HepG2 (cell line): ENCODE measurements at regions not wholly inside any gene's neighbourhood (a gene's known extent, or its start where the extent isn't known, plus 50 kb on each side); places are given as distances from the start of the nearest gene placed in this dataset.

Experiments used
- ATAC-seq: fragments of 200-7000 bp; cut with Tn5 transposase; 3 replicates; pipeline ENCODE4 v1.9.1; 2020; ENCODE audit warnings: mild to moderate bottlenecking, moderate library complexity
- BruUV-seq: library from RNA; stranded (reverse); fragments of 400-500 nt; replicated peaks from 2 replicates; lab custom pipeline; 2021; lab: Mats Ljungman, UMichigan
- CTCF ChIA-PET: fragments of 300-600 bp; formaldehyde crosslinking; extraction: SDS; loops from one replicate; lab custom pipeline; 2021; ENCODE audit warnings: low total read pairs, inconsistent platforms, low intra/inter-chr PET ratio; lab: Yijun Ruan, JAX
- POLR2A ChIA-PET: fragments of 350-600 bp; sonication (Branson Sonifier 250); formaldehyde crosslinking; loops from one replicate; lab custom pipeline; 2020; ENCODE audit warnings: antibody characterized with exemption, inconsistent platforms; lab: Yijun Ruan, JAX
- DNase-seq: peaks from one replicate; pipeline ENCODE4 v3.0.0-alpha.2; 2015; ENCODE audit warnings: low spot score
- FAIRE-seq: peaks from 3 replicates; lab custom pipeline; 2011; peaks lifted over from hg19 to GRCh38; lab: Jason Lieb, UNC
- H2AFZ ChIP-seq: one replicate; pipeline ENCODE4 v1.6.1; 2011; ENCODE audit warnings: low read length, inconsistent platforms
- H3K27ac ChIP-seq: fragments of 300-600 bp; 3 replicates; pipeline ENCODE4 v1.8.0; 2011; ENCODE audit warnings: mixed run types, mild to moderate bottlenecking, mixed read lengths, low read length, inconsistent platforms; ENCODE audit not compliant: insufficient read depth; ENCODE audit errors: extremely low read length
- H3K27me3 ChIP-seq, 2 experiments: fragments of 200-600 bp in 1 of 2; 2 replicates in 1 of 2; 3 replicates in 1 of 2; pipeline versions ENCODE4 v1.6.0 to v1.8.0; 2011; ENCODE audit warnings: low read length in 2 of 2, mild to moderate bottlenecking in 2 of 2, moderate library complexity in 2 of 2, inconsistent platforms in 1 of 2; ENCODE audit not compliant: insufficient read depth in 2 of 2, control insufficient read depth in 1 of 2
- H3K36me3 ChIP-seq, 2 experiments: fragments of 200-600 bp in 1 of 2; replicated peaks in 1 of 2; 2 replicates in 1 of 2; 3 replicates in 1 of 2; pipeline versions ENCODE4 v1.5.1 to v1.8.0; 2011; ENCODE audit warnings: low read length in 2 of 2, inconsistent platforms in 1 of 2; ENCODE audit not compliant: insufficient read depth in 2 of 2, control insufficient read depth in 1 of 2
- H3K4me1 ChIP-seq: 2 replicates; pipeline ENCODE4 v1.5.1; 2012; ENCODE audit warnings: low read length, inconsistent platforms; ENCODE audit not compliant: insufficient read depth
- H3K4me2 ChIP-seq: 2 replicates; pipeline ENCODE4 v1.6.0; 2011; ENCODE audit warnings: low read depth, low read length, inconsistent platforms
- H3K4me3 ChIP-seq, 3 experiments: fragments of 200-600 bp in 1 of 3; sonication (generic), shearing (Covaris generic) in 1 of 3; replicated peaks in 1 of 3; 2 replicates each; pipeline ENCODE4 v1.5.1; 2011 to 2016; ENCODE audit warnings: low read length in 3 of 3, inconsistent platforms in 2 of 3, low read depth in 2 of 3, mild to moderate bottlenecking in 2 of 3, control low read depth in 1 of 3, mixed read lengths in 1 of 3; ENCODE audit not compliant: insufficient read depth in 1 of 3
- H3K79me2 ChIP-seq: one replicate; pipeline ENCODE4 v1.6.1; 2011; ENCODE audit warnings: low read length, inconsistent platforms; ENCODE audit not compliant: insufficient read depth
- H3K9ac ChIP-seq: 2 replicates; pipeline ENCODE4 v1.6.0; 2011; ENCODE audit warnings: mild to moderate bottlenecking, low read depth, low read length, inconsistent platforms; ENCODE audit not compliant: insufficient read depth
- H3K9me3 ChIP-seq: 2 replicates; pipeline ENCODE4 v1.5.1; 2012; ENCODE audit warnings: mild to moderate bottlenecking, low read length
- H4K20me1 ChIP-seq: 2 replicates; pipeline ENCODE4 v1.6.0; 2011; ENCODE audit warnings: inconsistent platforms, mild to moderate bottlenecking, low read length, moderate library complexity; ENCODE audit not compliant: insufficient read depth
- AKAP8 ChIP-seq: sonication (generic); formaldehyde crosslinking; IDR thresholded peaks from 2 replicates; pipeline ENCODE4 v1.5.1; 2020; ENCODE audit warnings: mild to moderate bottlenecking, missing genetic modification reagents
- HES4 ChIP-seq: sonication (generic); formaldehyde crosslinking; IDR thresholded peaks from 2 replicates; pipeline ENCODE4 v1.9.0; 2021; ENCODE audit warnings: mild to moderate bottlenecking, missing genetic modification reagents, borderline replicate concordance
- MTF2 ChIP-seq: sonication (generic); formaldehyde crosslinking; IDR thresholded peaks from 2 replicates; pipeline ENCODE4 v1.5.0; 2020; ENCODE audit warnings: missing genetic modification reagents, borderline replicate concordance
- NR2C2 ChIP-seq: sonication (generic); formaldehyde crosslinking; IDR thresholded peaks from 2 replicates; pipeline ENCODE4 v1.4.0; 2020; ENCODE audit warnings: missing genetic modification reagents, mild to moderate bottlenecking, moderate library complexity, borderline replicate concordance
- NR3C1 ChIP-seq: sonication (generic); formaldehyde crosslinking; IDR thresholded peaks from 2 replicates; pipeline ENCODE4 v1.4.0; 2020; ENCODE audit warnings: missing genetic modification reagents
- PREB ChIP-seq: sonication (generic); formaldehyde crosslinking; IDR thresholded peaks from 2 replicates; pipeline ENCODE4 v1.4.0; 2020; ENCODE audit warnings: missing genetic modification reagents
- SIX4 ChIP-seq: sonication (generic); formaldehyde crosslinking; IDR thresholded peaks from 2 replicates; pipeline ENCODE4 v1.4.0; 2020; ENCODE audit warnings: missing genetic modification reagents
- SNAPC5 ChIP-seq: sonication (generic); formaldehyde crosslinking; IDR thresholded peaks from 2 replicates; pipeline ENCODE4 v1.8.1; 2023; ENCODE audit warnings: mild to moderate bottlenecking, missing genetic modification reagents, borderline replicate concordance
- SNRNP70 ChIP-seq: fragments of 200-400 bp; formaldehyde crosslinking; IDR thresholded peaks from 2 replicates; pipeline ENCODE4 v1.6.1; 2017; ENCODE audit warnings: mild to moderate bottlenecking, low read depth, low read length, moderate library complexity
- THAP11 ChIP-seq: IDR thresholded peaks from 2 replicates; pipeline ENCODE4 v1.6.1; 2016; ENCODE audit warnings: missing biosample characterization, missing genetic modification reagents
- ZFP36 ChIP-seq: fragments of 150-350 bp; IDR thresholded peaks from 2 replicates; pipeline ENCODE4 v1.6.1; 2018; ENCODE audit warnings: borderline replicate concordance, low read length, low read depth; ENCODE audit not compliant: partially characterized antibody
- ZSCAN9 ChIP-seq: IDR thresholded peaks from 2 replicates; pipeline ENCODE4 v1.6.1; 2016; ENCODE audit warnings: borderline replicate concordance
- WGBS: methylation state at CpG from one replicate; pipeline ENCODE4 v1.1.6; 2017; ENCODE audit warnings: low lambda C conversion rate; 5-methylcytosine and 5-hydroxymethylcytosine counted together
- in situ Hi-C: cut with HindIII; loops from 2 replicates; pipeline ENCODE4 v1.10.0; 2017; ENCODE audit warnings: low pct_unique_long_range_greater_than_20kb; ENCODE audit not compliant: extremely low pct_ligation_motif_present
- intact Hi-C: fragments of 100-400 bp; cut with micrococcal nuclease; formaldehyde crosslinking; loops from one replicate; pipeline ENCODE4 v1.10.0; 2022; ENCODE audit not compliant: unreplicated experiment
- TF ChIP-seq, protein P1 (sequence below): sonication (generic); formaldehyde crosslinking; IDR thresholded peaks from 2 replicates; pipeline ENCODE4 v1.5.0; 2020; ENCODE audit warnings: mild to moderate bottlenecking, missing genetic modification reagents
- TF ChIP-seq, protein P2 (sequence below): sonication (generic); formaldehyde crosslinking; IDR thresholded peaks from 2 replicates; pipeline ENCODE4 v1.4.0; 2020; ENCODE audit warnings: mild to moderate bottlenecking, missing genetic modification reagents

DNA sequence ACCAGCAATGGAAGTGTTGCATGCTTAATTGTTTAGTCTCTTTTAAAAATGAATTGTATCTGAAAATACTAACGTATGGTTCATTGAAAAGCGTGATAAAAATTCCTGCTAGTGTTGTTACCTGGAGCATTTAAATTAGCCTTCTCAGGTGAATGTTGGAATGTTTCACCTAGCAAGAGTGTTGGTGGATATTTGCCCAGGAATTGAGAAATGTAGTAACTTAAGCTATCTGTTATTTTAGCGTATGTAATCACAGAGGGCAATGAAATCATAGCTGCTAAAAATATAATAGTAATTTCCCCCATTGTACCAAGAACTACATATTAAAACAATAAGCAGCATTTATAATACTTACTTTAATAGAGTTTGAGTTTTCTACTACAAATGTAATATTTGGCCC, 166.1 kb upstream of the KIAA1217 start:
- CTCF ChIA-PET = no interaction called here
- Histone ChIP-seq H3K4me2 (no peak overlapping the region), H3K79me2 (no peaks in the 10 kb centered on the region), H3K9ac (no peak overlapping the region), H3K4me3 (no peak overlapping the region), H3K27me3 (0 out of 5 replicates have a peak, but pooled peaks cover 0 to 4% of the 10 kb centered on the region in 2 experiments), H3K4me1 (no peaks in the 10 kb centered on the region), H3K36me3 (no peaks in the 10 kb centered on the region), H4K20me1 (no peaks in the 10 kb centered on the region), H3K27ac (no peak overlapping the region), H2AFZ (no peak overlapping the region), H3K9me3 (no peaks in the 10 kb centered on the region)
- no peak for DNase-seq
- 9% methylated on average over 3 of the region's 3 CpGs for WGBS
- in situ Hi-C loops (no loop called here), intact Hi-C loops (no loop called here)
- BruUV-seq = no TSS peak
- POLR2A ChIA-PET = no interaction called here
- FAIRE-seq = no peak
- no peak for ATAC-seq
- TF ChIP-seq ZFP36 (no peak), NR2C2 (no peak), SNRNP70 (no peak), NR3C1 (CRISPR knock-in tag) (no peak), PREB (no peak), SIX4 (no peak), HES4 (CRISPR knock-in tag) (no peak), ZSCAN9 (CRISPR knock-in tag) (no peak), THAP11 (CRISPR knock-in tag) (no peak), AKAP8 (CRISPR knock-in tag) (no peak), SNAPC5 (no peak), MTF2 (no peak)
- TF ChIP-seq, protein P1, sequence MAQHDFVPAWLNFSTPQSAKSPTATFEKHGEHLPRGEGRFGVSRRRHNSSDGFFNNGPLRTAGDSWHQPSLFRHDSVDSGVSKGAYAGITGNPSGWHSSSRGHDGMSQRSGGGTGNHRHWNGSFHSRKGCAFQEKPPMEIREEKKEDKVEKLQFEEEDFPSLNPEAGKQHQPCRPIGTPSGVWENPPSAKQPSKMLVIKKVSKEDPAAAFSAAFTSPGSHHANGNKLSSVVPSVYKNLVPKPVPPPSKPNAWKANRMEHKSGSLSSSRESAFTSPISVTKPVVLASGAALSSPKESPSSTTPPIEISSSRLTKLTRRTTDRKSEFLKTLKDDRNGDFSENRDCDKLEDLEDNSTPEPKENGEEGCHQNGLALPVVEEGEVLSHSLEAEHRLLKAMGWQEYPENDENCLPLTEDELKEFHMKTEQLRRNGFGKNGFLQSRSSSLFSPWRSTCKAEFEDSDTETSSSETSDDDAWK = no peak
- TF ChIP-seq, protein P2, sequence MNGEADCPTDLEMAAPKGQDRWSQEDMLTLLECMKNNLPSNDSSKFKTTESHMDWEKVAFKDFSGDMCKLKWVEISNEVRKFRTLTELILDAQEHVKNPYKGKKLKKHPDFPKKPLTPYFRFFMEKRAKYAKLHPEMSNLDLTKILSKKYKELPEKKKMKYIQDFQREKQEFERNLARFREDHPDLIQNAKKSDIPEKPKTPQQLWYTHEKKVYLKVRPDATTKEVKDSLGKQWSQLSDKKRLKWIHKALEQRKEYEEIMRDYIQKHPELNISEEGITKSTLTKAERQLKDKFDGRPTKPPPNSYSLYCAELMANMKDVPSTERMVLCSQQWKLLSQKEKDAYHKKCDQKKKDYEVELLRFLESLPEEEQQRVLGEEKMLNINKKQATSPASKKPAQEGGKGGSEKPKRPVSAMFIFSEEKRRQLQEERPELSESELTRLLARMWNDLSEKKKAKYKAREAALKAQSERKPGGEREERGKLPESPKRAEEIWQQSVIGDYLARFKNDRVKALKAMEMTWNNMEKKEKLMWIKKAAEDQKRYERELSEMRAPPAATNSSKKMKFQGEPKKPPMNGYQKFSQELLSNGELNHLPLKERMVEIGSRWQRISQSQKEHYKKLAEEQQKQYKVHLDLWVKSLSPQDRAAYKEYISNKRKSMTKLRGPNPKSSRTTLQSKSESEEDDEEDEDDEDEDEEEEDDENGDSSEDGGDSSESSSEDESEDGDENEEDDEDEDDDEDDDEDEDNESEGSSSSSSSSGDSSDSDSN (CRISPR knock-in tag) = no peak
